Central memory CD8-positive, alpha-beta T cell (primary cell): ENCODE measurements at regions not wholly inside any gene's neighbourhood (a gene's known extent, or its start where the extent isn't known, plus 50 kb on each side); places are given as distances from the start of the nearest gene placed in this dataset.

Experiments used
- ATAC-seq: fragments of 150-1000 bp; cut with Tn5 transposase; replicated peaks from 2 replicates; pipeline ENCODE4 v1.10.0; 2022; ENCODE audit warnings: mild to moderate bottlenecking, moderate FRiP score, moderate number of reproducible peaks; ENCODE audit not compliant: poor library complexity, severe bottlenecking; ENCODE audit errors: extremely low read depth
- DNase-seq, 2 donors: peaks; one replicate each; pipeline ENCODE4 v3.0.0; 2021; ENCODE audit warnings: low spot score in 2 of 2
- H3K27ac Mint-ChIP-seq: one replicate; pipeline ENCODE4 v1.8.0; 2022; ENCODE audit warnings: low read depth, mild to moderate bottlenecking, moderate library complexity, mixed read lengths
- H3K27me3 Mint-ChIP-seq: one replicate; pipeline ENCODE4 v1.8.0; 2022; ENCODE audit warnings: mixed read lengths
- H3K36me3 Mint-ChIP-seq: one replicate; pipeline ENCODE4 v1.8.0; 2022; ENCODE audit warnings: mild to moderate bottlenecking, moderate library complexity, mixed read lengths; ENCODE audit not compliant: insufficient read depth
- H3K4me1 Mint-ChIP-seq: one replicate; pipeline ENCODE4 v1.8.0; 2022; ENCODE audit warnings: mixed read lengths
- H3K4me3 Mint-ChIP-seq: one replicate; pipeline ENCODE4 v1.8.0; 2022; ENCODE audit warnings: mild to moderate bottlenecking, moderate library complexity, mixed read lengths
- H3K9me3 Mint-ChIP-seq: one replicate; pipeline ENCODE4 v1.8.0; 2022; ENCODE audit warnings: mixed read lengths

DNA sequence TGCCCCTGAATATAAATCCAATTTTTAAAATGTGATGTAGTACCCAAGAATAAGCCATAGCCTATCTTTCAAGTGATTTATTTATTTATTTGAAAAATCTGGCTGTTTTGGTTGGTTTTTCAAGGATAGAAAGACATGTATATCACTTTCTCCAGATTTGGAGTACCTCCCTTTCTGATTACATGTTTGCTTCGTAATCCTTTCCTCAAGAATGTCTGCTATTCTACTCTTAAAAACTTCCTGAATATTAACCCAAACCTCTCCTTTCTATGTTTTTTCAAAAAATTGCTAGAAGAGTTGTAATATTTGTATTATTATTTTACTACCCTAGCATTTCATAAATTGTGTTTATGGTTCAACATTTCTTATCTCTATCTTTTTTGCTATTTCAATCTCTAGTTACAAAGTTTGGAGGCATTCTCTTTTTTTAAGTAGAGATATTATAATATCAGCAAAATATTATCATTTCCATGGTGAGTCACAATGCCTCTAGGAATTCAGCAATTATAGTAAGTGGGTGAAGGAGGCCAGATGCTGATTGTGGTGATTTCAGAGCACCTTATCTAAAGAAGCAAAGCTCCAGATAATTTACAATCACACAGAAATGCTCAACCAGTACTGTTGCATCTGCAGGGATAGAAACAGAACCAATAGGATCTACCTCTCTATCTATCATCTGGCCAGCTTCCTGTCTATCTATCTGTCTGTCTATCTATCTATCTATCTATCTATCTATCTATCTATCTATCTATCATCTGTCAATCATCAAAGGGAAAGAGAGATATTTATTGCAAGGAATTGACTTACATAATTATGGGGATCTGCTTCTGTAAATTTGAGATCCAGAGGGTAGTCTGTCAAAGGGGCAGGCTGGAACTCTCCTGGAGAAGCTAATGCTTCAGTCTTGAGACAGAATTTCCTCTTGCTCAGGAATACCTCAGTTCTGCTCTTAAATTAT is 412.5 kb upstream of the SEMA3C start:
- Mint-ChIP-seq H3K27me3 (no peaks in the 10 kb centered on the region), H3K27ac (no peak overlapping the region), H3K4me3 (no peak overlapping the region), H3K36me3 (no peaks in the 10 kb centered on the region), H3K4me1 (no peaks in the 10 kb centered on the region), H3K9me3 (peaks cover 23% of the 10 kb centered on the region)
- ATAC-seq (no peak), DNase-seq (no peak)

DNA sequence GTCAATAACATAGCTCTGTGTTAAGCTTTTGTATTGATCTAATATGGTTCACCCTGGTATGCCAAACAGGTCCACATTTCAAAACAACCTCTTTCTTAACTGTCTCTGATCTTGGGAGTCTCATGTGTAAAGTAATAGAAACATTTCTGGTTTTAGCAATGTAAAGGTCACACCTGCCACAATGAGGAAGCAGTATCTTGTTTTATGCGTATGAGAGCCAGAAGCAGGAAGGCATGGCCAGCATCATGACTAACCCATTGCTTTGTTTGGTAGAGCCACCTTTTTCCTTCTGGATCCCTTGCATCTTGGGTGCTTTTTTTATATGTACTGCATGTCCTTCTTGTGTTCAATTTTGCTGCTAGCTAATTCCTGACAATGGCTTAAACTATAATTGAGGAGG is 411.3 kb upstream of the SEMA3C start:
- Mint-ChIP-seq H3K4me1 (no peaks in the 10 kb centered on the region), H3K36me3 (no peaks in the 10 kb centered on the region), H3K4me3 (no peak overlapping the region), H3K27me3 (no peaks in the 10 kb centered on the region), H3K27ac (no peak overlapping the region), H3K9me3 (peaks cover 23% of the 10 kb centered on the region)
- no peak for DNase-seq
- ATAC-seq, result no peak

DNA sequence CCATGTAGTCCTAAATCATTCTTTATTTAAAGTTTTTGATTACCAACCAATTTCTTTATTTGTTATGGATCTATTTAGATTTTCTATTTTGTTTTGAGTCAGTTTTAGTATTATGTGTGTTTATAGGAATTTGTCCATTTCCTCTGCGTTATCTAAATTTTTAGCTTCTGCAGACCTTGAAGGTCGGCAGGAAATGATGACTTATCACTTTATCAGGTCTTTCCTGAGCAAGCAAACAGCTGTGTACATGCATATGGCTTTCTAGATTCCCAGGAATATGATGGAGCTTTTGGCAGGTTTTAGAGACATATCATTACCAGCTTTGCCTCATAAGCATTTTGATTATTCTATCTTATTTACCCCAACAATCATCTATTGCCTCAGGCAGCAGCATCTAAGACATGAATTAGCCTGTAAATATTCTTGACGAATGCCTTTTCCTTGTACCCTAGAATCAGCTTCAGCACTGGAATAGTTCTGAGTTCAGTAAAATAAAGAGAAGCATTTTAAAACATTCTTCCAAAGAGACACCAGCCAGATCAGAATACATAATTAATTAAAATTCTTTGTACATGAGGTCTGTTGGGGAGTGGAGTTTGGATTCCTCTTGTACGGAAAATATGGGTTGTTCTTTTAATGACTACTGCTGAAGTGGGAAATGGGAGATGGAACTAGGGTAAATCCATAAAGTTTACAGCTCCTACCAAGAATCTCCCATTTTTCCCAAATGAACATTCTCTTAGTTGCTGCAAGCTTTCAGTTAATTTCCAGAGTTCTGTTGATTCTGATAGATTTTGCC is 408.8 kb upstream of the SEMA3C start:
- ATAC-seq, result no peak
- peaks cover 2% of the 10 kb centered on the region for H3K36me3 Mint-ChIP-seq
- no peak overlapping the region for H3K27ac Mint-ChIP-seq
- peaks cover 19% of the 10 kb centered on the region for H3K9me3 Mint-ChIP-seq
- no peaks in the 10 kb centered on the region for H3K27me3 Mint-ChIP-seq
- no peak for DNase-seq
- no peak overlapping the region for H3K4me3 Mint-ChIP-seq
- H3K4me1 Mint-ChIP-seq, result no peaks in the 10 kb centered on the region

DNA sequence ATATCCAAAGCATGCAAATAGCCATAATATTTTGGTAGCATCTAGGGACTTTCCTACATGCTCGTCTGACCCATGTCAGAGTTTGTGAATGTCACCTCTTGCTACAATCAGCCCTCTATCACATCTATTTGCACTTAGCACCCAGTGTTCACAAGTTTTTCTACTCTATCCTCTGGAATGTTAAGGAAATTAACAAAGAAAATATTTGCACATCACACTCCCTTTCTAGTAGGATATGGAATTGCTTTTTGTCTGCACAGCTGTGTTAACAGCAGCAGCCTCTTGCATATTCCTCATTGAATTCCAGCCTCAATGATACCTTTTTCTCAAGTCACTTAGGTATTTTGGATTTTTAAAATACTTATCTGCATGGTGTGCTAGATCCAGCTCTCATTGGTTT is 403.1 kb upstream of the SEMA3C start:
- Mint-ChIP-seq H3K36me3 (peaks cover 4% of the 10 kb centered on the region), H3K9me3 (peaks cover 13% of the 10 kb centered on the region), H3K4me3 (no peak overlapping the region), H3K27ac (no peak overlapping the region), H3K27me3 (no peaks in the 10 kb centered on the region), H3K4me1 (no peaks in the 10 kb centered on the region)
- no peak for DNase-seq
- no peak for ATAC-seq

DNA sequence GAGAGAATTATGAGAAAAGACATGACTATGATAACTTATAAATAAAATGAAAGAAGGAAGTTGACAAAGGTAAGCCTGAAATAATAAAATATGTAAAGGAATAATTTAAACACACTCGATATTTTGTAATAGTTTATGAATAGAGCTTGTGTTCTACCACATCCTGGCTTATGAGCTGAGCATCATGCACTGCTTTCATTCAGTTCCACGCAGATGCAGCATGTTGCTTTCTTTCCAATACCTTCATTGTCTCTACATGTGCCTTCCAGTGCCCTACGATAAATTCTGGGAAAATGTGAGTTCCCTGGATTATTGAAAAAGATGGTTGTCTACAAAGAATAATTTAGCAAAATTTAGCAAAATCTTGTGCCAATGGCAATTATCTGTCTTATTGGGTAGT is 398.9 kb upstream of the SEMA3C start:
- no peak overlapping the region for H3K4me3 Mint-ChIP-seq
- H3K4me1 Mint-ChIP-seq, result no peaks in the 10 kb centered on the region
- ATAC-seq (no peak), DNase-seq (no peak)
- no peaks in the 10 kb centered on the region for H3K27me3 Mint-ChIP-seq
- peaks cover 2% of the 10 kb centered on the region for H3K36me3 Mint-ChIP-seq
- H3K27ac Mint-ChIP-seq, result no peak overlapping the region
- peaks cover 15% of the 10 kb centered on the region for H3K9me3 Mint-ChIP-seq

DNA sequence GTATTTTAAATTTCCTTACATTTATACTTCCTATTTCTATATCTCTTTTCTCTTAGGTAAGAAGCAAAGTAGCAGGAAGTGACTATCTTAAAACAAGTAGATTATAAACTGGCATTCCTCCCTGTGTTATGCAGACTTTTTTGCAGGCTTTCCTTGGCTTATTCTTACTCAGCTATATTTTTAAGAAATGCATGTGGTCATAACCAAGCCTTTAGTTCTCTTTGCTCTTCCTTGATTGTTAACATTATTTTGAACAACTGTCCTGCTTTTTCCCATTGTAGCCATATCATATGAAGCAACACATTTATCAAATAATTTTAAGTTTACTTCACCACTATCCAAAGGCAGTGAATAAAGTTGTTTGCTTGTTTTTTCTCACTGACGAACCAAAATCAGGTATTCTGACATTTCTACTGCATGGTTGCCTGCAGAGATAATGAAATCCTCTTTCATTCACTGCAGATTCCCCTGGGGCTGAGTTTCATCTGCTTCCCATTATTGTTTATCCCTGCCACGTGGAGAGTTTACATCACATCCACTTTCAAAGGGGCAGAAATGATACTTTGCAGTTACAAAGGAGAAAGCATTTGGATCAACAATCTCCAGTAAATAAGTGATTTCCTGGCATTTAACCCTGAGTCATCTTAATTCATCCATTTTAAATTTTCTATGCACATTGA is 389.9 kb upstream of the SEMA3C start:
- peaks cover 12% of the 10 kb centered on the region for H3K9me3 Mint-ChIP-seq

DNA sequence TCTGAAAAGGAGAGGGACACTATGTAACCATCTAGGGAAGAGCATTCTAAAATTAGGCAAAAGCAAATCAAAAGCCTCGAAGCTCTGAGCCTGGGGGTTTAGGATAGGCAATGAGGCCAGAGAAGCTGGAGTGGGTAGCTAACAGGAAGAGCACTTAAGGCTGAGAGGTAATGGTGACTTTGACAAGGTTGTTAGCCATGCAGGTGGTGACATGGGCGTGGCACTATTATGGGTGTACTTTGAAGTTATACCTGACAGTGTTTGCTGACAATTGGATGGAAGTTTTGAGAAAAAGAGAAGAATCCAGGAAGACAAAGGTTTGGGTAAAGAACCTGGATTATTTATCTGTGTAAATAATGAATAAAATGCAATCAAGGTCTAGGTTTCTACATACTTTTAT is 383.0 kb upstream of the SEMA3C start:
- ATAC-seq (no peak), DNase-seq (no peak)
- Mint-ChIP-seq H3K27ac (no peak overlapping the region), H3K9me3 (peaks cover 21% of the 10 kb centered on the region), H3K27me3 (no peaks in the 10 kb centered on the region), H3K4me1 (no peaks in the 10 kb centered on the region), H3K36me3 (peaks cover 2% of the 10 kb centered on the region), H3K4me3 (no peak overlapping the region)

More for the DNA sequence above, 389.9 kb upstream of the SEMA3C start:
- H3K4me1 Mint-ChIP-seq, result no peaks in the 10 kb centered on the region
- H3K4me3 Mint-ChIP-seq, result no peak overlapping the region
- H3K27ac Mint-ChIP-seq, result no peak overlapping the region
- H3K36me3 Mint-ChIP-seq, result no peaks in the 10 kb centered on the region
- ATAC-seq (no peak), DNase-seq (no peak)
- H3K27me3 Mint-ChIP-seq, result no peaks in the 10 kb centered on the region

DNA sequence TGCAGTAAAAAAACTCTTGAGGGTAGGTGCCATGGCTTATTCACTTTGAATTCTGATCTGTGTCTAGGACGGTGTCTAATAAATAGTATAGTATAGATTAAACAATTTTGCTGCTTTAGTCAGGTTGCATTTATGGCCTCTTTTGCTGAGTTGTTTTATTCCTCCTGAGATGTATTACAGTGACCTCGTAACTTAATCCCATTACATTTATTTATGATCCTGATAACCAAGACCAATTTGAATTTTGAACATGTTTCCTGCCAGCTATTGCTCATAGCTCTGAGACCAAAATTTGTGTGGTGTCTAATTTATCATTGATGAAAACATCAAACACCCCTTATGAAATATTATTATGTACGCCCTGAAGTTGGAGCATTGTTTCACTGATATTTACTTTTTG is 381.9 kb upstream of the SEMA3C start:
- Mint-ChIP-seq H3K27me3 (no peaks in the 10 kb centered on the region), H3K9me3 (peaks cover 26% of the 10 kb centered on the region)

DNA sequence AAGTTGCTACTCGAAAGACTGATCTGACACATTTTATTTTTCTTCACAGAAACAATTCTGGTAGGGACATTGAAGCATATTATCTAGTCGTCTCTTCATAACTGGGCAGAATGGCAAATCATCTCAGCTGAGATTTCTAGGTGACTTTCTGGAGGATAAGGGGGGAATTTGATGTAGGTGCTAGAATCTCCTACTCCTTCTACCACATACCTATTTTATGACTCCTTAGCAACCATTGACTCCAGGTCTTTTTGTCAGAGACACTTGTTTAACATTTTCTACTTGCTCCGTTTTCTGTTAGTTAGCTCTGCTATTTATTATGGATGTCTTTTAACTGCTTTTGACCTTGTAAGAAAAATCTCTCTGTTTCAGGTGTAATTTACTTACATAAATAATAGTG is 380.9 kb upstream of the SEMA3C start:
- DNase-seq (no peak), ATAC-seq (no peak)
- H3K4me1 Mint-ChIP-seq, result no peaks in the 10 kb centered on the region
- peaks cover 2% of the 10 kb centered on the region for H3K36me3 Mint-ChIP-seq
- H3K27ac Mint-ChIP-seq, result no peak overlapping the region
- H3K27me3 Mint-ChIP-seq, result no peaks in the 10 kb centered on the region
- H3K9me3 Mint-ChIP-seq, result peaks cover 26% of the 10 kb centered on the region
- H3K4me3 Mint-ChIP-seq, result no peak overlapping the region

More for the DNA sequence above, 381.9 kb upstream of the SEMA3C start:
- peaks cover 2% of the 10 kb centered on the region for H3K36me3 Mint-ChIP-seq
- H3K4me1 Mint-ChIP-seq, result no peaks in the 10 kb centered on the region
- H3K27ac Mint-ChIP-seq, result no peak overlapping the region
- ATAC-seq, result no peak
- DNase-seq, result no peak
- no peak overlapping the region for H3K4me3 Mint-ChIP-seq

DNA sequence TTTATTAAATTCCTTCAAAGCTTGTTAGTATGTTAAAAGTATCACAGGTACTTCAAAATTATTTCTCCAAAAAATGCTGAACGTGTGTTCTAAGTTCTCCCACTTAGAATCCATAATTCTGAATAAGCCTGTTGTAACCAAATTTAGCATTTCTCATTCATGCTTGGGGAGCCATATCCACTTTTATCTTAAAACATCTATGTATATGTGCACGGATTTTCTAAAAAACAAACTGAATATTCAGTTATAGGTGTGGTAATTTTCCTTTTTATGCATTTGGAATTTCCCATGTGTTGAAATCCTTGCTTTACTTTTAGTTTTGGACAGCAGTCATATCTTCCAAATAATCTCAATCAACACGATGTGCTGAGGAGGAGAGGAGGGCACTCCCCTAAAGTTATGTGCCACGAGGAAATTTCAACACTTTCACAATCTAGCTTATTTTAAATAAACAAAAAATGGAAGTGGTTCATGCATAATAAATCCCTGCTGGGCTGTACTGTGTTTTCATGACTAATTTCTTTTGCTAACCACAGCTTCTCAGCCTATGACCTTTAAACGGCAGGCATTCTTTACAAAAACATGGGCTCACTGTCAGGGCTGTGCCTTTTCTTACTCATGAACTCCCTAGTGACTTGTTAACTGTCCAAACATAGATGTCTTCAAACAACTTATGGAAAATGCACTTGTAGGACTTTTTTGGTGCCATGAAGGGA is 380.3 kb upstream of the SEMA3C start:
- no peak overlapping the region for H3K27ac Mint-ChIP-seq
- H3K4me1 Mint-ChIP-seq, result no peaks in the 10 kb centered on the region
- peaks cover 22% of the 10 kb centered on the region for H3K9me3 Mint-ChIP-seq
- ATAC-seq (no peak), DNase-seq (no peak)
- no peak overlapping the region for H3K4me3 Mint-ChIP-seq
- H3K36me3 Mint-ChIP-seq, result peaks cover 2% of the 10 kb centered on the region
- H3K27me3 Mint-ChIP-seq, result no peaks in the 10 kb centered on the region

DNA sequence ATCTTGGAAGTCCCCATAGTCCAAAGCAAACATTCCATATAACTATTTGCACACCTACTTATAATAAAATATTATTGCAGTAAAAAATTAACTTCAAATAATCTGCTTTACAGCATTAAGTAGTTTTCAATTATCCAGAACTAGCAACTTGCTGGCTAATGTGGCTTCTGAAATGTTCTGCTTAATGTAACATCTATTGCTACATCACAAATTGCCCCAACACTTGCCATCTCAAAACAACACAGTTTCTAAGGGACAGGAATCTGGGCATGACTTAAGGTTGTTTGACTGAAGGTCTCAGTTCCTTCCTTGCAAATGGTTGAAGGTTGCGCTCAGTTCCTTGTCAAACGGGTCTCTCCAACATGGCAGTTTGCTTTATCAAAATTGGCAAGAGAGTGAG is 378.5 kb upstream of the SEMA3C start:
- Mint-ChIP-seq H3K4me3 (no peak overlapping the region), H3K4me1 (no peaks in the 10 kb centered on the region), H3K27me3 (no peaks in the 10 kb centered on the region), H3K9me3 (peaks cover 20% of the 10 kb centered on the region), H3K27ac (no peak overlapping the region), H3K36me3 (peaks cover 2% of the 10 kb centered on the region)
- DNase-seq, result no peak
- no peak for ATAC-seq

DNA sequence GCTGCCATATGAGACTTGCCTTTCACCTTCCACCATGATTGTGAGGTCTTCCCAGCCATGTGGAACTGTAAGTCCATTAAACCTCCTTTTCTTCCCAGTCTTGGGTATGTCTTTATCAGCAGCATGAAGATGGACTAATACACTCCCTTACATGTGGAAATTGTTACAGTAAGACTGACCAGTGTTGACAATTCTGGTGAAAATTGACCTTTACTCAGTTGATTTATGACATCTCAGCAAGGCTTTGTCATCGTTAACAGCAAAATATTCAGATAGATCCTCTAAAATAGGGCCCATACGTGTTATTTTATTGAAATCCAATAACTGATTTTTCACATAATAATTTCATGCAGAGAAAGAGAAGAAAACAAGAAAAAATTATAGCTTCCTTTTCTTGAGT is 377.9 kb upstream of the SEMA3C start:
- DNase-seq (no peak), ATAC-seq (no peak)
- Mint-ChIP-seq H3K4me1 (no peaks in the 10 kb centered on the region), H3K27ac (no peak overlapping the region), H3K4me3 (no peak overlapping the region), H3K9me3 (peaks cover 19% of the 10 kb centered on the region), H3K27me3 (no peaks in the 10 kb centered on the region), H3K36me3 (peaks cover 2% of the 10 kb centered on the region)
